ENCODE measurements at regions not wholly inside any gene's neighbourhood (a gene's known extent, or its start where the extent isn't known, plus 50 kb on each side); places are given as distances from the start of the nearest gene placed in this dataset.
"Not testable (repeated sequence)": the region's sequence is repeated elsewhere in the genome, so short reads cannot be mapped to it uniquely, and the experiment has no call there.

DNA sequence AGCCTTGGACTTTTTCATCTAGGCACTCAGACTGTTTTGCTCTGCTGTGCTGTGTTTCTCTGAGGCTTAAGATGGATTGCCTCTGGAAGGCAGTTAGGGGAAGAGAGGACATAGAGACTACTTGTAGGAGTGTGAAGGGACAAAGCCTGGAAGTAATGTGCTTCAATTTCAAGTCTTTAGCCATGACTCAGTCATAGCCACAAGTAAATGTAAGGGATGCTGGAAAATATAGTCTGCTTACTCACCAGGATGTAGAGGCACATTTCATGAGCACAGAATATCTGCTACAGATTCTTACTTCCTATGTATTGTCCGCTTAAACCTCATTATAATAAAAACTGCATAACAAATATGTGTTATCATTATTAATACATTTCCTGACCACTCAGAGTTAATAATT lies 794.3 kb upstream of the NOVA1 start:
- no peak for DNase-seq

DNA sequence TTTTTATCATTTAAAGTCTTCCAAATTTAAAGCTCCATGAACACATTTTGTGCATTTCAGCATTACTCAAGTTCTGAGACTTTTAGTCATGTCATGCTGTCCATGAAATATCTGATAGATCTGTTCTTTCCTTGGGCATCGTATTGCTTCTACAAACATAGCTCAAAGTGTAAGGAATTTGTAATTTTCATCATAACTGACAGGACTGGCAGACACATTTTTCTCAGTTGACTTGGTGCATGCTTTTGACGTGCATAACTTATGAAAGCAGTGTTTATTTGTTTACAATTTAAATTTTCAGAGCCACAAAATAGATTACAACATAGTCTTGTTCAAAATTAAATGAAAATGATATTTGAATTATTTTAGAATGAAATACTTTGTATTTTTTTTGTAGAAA lies 812.1 kb upstream of the NOVA1 start:
- no peak for DNase-seq

DNA sequence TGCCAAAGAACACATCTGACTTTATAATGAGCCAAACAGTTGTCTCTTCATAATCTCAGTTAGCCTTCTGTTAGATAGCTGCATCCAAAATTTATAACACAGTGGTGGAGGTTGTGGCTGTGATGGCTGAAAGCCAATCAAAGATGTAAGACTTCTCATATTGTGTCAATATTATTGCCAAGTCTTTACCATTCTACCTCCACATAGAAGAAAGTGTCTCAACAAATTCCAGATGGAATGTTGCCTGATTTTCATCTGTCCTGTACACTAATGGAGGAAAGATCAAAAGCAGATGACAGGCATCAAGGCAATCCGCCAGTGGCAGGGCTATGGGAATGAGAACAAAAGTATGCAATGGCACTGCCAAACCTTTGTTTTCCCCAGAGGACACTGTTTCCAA lies 813.1 kb upstream of the NOVA1 start:
- no peak for DNase-seq

DNA sequence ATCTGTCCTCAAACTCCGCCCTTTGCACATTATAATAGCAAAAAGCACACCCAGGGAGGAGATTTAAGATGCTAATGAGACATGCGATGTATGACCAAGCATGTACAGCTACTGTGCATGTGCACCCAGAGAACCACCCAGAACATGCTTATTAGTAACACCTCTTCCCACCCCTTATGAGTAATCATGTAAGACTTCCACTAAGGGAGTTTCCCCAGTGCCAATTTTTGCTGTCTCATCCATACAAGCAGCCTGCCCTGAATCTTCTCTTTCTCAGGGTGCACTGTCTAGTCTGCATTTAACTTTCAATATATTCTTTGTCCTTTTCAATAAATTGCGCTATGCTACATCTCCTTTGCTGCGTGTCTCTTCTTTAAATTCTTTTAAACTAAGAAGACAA lies 830.0 kb upstream of the NOVA1 start:
- no peak for DNase-seq

DNA sequence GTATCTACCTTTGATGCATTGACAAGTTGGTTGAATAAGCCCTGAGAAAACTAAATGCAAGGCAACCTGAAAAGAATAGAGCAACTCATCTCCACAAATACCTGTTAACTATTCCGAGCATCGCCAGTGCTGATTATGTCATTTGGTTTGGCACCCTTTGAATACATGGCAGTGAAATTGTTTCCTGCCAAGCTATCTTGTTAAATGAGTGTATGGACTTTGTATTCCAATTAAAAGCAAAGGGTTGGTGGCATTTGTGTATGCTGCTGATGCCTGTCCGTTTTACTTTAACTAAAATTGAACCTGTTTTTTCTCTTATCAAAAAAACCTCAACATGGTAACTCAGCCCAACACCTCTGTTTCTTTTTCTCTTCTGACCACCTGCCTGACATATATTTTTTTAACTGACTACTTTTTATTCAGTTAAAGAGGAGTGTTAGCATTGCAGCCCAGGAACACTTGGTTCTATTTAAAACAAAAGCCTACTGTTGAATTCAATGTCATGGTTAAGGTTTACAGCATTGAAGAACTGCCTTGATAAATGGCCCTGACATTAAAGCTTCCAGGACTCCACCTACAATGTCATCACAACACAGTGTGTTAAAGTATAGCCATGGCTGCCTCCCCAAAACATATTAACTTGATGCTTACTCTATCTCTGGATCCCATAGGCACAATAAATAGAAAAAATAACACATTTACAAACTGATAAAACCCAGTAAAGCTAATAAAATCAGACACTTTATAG lies 838.3 kb upstream of the NOVA1 start:
- DNase-seq = no peak

DNA sequence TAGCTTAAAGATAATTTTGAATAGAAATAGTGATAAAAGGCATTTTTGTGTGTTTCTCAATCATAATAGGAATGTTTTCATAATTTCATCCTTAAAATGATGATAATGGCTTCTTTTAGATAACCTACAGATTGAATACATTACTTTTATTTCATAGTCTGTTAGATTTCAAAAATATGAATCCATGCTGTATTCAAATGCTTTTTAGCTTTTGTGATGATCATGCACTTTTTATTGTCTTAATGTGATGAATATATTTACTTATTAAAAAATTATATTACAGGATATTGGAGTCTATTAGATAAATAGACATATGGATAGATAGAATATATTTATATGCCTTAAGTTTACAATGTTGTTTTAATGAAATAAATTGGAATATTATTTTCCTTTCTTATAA lies 886.8 kb upstream of the NOVA1 start:
- DNase-seq = no peak

DNA sequence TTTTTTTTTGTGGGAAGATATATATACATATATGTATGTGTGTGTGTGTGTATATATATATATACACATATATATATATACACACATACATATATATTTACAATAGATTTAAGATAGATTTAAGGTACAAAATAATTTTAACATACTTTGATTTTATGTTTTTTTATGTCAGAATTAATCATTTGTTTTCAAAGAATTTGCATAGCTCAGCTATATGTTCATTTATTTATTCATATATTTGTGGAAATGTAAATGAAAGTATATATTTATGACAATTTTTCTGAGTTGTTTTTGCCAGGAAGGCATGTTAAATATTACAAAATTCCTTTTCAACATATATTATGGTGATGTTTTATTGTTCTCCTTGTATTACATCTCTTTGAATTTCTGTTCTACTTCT lies 887.4 kb upstream of the NOVA1 start:
- DNase-seq = no peak

DNA sequence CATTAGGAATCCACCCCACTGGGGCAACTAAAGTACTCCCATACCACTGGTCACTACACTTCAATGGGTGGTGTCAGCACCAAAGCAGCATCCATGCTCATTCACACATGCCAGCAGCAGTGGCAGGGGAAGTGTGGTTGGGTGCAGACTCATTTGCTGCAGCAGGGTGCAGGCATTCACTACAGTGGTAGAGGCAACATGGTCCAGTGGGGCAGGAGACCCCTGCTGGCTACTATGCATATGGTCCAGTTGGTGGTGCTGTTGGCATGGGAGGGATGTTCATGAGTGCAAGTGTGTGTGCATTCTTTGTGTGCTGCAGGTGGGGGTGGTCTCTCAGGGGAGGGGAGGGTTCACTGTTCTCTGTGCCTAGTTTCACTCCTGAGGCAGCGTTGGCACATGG lies 908.4 kb upstream of the NOVA1 start:
- DNase-seq = no peak

DNA sequence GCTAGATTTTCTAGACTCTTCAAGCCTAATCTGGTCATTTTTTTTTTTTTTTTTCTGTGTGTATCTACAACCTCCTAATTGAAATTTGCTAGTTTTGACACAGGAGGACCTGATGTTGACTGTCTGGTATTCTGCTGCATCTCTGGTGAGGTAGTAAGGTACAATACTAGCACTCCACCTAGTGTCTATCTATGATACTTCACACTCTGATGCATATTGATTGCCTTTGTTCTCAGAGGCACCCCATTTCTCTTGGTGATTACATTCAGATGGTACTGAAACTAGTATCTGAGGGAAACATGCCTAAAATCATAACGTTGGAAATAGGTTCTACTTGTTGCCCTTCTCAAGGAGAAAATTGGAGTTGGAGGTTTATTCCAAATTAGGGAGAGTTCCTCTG lies 930.5 kb upstream of the NOVA1 start:
- peak; percentile 32 for DNase-seq

DNA sequence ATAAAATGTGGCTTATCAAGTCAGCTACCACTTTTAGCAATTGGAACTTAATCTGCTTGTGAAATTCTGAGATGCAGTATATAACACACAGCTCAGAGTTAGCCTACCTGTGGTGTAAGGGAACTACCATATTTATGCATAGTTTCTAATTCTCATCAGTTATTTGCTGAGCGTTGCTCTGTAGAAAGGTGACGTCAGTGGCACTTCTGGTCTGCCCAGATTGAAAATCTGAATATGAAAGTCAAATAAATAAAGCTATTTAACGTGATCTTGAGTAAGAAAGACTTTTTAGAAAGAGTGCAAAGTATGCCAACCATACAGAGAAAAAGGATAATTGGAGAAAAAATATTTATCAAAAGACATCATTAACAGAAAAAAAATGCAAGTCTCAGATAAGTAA lies 938.9 kb upstream of the NOVA1 start:
- no peak for DNase-seq

DNA sequence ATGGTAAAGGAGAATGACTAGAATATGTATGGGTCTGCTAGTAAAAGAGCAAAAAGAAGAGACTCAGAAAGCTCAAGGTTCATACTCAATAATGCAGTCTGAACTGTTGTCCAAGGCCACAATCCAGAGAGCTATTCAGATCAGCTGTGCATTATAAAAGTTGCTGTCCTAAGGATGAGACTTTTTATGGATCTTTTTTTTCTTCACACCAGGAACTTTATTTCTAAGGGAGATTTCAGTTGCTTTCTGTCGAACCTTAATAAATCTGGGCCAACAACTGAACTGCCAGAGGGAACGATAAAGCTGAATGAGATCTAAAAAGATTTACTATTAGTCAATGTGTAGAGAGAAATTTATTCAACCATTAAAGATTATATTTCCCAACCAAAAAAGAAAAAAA lies 948.3 kb upstream of the NOVA1 start:
- no peak for DNase-seq

DNA sequence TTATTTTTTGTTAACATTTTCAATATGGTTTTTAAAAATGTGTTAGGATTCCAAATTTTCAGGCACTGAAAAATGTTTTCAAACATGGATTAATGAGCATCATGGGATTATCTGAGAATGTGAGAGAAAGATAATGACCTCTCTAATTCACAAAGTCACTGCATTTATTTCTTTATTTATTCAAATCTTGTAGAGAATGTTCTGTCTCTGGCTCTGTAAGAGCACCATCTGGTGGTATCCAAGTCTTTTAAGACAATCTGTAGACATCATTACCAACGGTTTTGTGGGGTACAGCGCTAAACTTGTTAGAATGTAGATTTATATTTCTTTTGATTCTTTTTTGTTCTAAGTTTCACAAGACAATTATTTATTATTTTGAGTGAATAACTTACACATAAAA lies 956.0 kb upstream of the NOVA1 start:
- DNase-seq = no peak

DNA sequence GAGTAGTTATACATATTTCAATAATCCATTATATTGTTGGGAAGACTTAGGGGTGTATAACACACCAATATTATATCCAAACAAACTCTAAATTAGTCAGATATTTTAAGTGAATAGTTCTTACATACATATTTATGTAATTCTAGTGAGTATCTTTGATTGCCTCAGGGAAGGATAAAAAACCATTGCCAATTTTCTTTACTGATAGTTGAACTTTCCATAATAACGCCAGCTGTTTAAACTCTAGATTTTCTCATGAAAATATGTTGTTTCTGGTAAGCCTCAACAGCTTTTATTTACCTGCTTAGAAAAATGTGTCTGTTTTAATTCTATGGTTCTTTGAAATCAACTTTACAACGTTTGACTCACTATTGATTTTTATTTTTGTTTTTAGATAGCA lies 959.6 kb upstream of the NOVA1 start:
- no peak for DNase-seq

DNA sequence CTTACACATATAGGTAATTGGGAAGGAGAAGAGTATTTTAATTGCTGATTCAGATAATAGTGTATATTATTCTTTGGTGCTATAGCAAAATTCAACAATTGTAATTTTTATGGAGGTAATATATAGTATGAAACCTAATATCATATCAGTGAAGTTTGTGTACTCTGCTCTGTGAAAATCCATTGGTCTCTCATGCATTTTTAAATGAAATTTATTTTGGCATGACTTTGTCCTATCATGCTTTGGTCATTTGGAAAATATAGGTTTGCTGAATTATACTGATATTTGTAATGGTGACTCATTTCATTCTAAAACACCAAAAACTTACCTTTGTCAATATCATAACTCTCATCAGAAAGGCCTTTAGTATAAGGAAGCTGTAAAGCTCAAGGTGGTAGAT lies 962.0 kb upstream of the NOVA1 start:
- DNase-seq = no peak

DNA sequence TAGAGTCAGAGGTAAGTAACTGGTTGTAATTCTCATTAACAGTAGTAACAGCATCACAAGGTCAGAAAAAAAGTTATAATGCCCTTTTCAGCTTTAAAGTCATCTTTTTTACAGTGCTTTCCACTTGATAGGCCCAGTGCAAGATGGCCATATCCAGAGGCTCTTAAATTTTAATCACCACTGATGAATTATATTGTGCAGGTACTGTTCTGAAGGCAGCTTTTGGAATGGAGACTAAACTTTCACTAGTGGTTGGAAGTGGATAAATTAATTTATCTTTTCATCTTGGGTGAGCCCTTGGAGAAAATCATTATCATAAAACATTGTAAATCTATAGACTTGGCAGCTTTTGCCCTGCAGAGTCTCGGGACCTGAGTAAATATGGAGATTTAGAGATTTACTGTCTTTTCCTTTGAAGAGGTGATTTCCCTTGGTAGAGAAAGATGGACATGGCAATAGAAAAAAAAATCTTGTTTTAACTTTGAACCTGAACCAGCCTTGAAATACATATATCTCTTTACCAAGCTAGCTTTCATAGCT lies 969.1 kb upstream of the NOVA1 start:
- DNase-seq = no peak

DNA sequence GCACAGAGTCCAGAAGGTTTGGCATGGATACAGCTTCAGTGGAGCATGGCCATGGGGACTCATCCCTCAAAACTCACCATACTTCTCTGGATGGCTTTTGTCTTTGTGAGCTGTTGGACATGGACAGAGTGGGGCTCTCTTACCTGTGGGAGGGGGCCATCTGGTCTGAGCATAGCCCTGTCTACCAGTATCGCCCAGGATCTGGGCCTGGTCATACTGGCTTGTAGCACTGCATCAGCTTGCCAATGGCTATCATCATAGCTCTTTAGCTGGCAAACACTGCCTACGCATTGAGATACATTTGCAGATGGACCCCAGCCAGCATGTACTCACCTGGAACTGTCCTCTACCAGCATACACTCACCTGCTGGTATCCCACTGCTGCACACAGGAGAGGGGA lies 975.2 kb upstream of the NOVA1 start:
- DNase-seq = no peak

DNA sequence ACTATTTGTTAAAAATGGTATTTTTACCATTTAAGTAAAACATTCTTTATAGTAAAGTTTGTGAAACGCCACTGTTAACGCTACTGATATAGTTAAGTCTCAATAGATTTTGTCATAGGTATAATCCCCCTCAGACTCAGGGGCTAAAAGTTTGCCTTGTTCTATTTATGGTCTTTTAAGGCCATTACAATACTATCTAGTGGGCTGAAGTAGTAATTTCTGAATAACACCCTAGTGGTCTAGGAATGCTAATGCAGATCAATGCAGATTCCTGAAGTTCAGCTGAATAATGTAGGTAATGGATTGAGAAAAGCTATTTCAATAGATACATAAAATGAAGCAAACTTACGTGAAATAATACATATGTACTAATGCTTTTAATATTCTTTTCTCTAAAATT lies 989.3 kb upstream of the NOVA1 start:
- DNase-seq = no peak

DNA sequence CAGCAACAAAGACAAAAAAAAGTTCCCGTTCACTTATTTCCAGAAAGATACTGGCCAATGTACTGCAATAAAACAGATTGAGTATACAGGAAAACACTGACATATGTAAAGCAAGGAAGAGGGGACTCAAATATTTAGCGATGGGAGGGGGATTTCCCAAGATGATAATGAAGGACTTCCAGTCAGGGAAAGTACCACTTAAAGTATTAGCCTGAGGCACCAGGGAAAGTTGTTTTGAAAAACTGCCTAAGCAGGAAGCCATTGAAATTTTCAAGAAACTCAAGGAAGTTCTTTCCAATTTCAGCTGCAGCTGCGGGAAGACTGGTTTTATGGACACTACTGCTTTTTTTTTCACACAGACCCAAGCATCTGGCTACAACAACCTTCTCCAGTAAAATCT lies 1007.4 kb upstream of the NOVA1 start:
- DNase-seq = no peak

DNA sequence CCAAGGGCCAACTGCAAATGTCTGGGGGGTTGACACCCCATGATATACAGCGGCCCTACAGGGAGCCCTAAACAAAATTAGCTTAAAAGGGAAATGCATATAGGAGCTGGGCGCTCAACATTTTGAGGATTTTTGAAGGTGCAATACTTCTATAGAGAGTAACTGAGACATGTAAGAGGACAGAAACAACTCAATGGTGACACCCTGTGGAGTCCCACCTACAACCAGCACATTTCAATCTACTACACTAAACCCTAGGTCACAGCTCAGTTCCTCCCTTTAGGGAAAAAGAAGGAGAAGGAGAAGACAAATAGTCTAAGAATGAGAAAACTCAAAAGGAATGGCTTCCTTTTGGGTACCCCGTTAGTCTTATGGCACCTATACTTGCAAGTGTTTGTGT lies 1010.5 kb upstream of the NOVA1 start:
- DNase-seq = no peak

DNA sequence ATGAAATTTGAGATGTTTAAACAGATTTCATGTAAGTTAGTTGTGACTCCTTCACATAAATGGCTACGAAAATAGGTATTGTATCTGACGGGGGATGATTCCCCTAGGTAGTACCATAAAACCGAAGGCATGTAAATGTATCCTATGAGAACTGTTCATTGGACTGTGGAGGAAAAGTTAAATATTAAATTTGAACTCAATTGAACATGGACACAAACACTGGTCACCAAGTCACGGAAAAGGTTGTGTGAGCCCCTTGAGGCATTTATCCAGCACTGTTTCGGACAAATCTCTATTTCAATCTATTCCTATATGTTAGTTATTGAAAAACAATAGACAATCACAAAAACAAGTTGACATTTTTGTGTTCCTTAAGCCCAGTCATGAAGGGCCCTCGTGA lies 1014.3 kb upstream of the NOVA1 start:
- no peak for DNase-seq

DNA sequence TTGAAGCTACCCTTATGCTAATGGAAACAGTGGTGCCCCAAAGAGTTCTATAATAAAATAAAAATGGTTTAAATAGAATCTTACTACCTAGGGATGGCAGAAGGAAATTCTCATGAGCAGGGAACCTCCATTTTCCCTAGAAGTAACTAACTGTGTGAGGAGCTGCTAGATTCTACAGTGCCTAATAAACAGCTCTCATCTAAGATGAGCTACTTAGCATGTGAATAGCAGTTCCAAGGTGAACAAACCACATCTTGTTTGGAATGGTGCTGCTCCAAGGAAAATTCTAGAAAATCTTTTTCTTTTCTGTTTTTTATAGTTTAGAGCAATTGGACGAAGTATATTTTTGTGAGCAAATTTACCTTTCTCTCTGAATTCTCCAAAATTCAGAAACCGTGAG lies 1015.3 kb upstream of the NOVA1 start:
- no peak for DNase-seq

DNA sequence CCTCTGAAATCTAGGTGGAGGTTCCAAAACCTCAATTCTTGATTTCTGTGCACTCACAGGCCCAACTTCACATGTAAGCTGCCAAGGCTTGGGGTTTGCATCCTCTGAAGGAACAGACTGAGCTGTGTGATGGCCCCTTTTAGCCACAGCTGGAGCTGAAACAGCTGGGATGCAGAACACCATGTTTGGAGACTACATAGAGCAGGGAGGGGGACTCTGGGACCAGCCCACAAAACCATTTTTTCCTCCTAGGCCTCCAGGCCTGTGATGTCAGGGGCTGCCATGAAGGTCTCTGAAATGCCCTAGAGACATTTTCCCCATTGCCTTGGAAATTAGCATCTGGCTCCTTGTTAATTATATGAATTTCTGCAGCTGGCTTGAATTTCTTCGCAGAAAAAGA lies 1025.9 kb upstream of the NOVA1 start:
- DNase-seq = no peak

DNA sequence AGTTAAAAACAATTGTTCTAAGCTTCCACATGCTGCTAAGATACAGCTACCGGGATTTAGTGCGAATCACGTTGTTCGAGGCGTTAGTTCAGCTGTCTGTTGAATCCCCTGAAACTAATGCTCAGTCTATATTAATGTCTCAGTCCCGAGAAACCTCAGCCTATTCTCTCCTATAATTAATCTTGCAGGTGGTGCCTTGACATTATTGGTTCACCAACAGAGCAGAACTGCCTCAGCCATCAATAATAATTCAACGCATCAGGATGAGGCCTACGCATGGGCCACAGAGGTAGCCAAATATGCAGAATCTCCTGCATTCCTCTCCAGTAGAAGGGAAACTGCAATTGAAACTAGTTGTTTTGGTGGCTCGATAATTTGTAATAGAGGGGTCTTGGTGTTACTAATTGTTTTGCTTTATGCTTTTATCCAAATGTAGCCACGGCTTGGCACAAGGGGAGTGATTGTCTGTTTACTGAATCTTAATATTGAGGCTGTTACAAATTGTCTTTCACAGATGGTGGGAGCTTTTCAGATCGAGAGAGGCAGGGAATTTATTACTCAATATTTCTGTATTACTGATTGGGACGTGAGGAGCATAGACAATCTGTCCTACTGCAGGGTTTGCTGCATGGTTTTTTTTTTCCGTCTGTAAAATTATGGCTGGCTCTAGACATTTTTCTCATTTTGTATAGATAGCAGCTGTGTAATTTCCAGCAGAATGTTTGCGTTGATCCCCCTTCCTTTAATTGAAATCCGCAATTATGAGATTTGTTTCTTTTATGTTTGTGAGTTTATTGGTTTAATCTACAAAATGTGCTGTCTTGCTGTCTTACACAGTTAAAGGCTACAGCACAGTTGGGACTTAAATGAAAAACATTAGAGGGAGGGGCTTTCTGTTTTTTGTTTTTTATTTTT lies 1036.5 kb upstream of the NOVA1 start:
- DNase-seq = no peak

DNA sequence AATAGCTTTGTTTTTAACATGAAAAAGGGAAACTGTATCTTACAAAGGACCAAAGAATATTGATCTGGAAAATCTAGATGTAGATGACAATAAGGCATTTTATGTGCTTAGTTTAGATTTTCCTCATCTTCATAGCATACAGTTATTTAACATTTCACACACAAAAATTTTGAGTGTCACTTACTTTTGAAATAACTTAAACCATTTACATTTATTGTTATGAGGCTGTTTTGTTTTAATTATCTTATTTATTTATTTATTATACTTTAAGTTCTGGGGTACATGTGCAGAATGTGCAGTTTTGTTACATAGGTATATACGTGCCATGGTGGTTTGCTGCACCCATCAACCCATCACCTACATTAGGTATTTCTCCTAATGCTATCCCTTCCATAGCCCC lies 1042.9 kb upstream of the NOVA1 start:
- DNase-seq = not testable (repeated sequence)
